ENCODE measurements at regions not wholly inside any gene's neighbourhood (a gene's known extent, or its start where the extent isn't known, plus 50 kb on each side); places are given as distances from the start of the nearest gene placed in this dataset.
"Not testable (repeated sequence)": the region's sequence is repeated elsewhere in the genome, so short reads cannot be mapped to it uniquely, and the experiment has no call there.

GRCh38 chr2:18977409-18977808 is 381.0 kb downstream of the OSR1 start:
- DNase-seq, result no peak

GRCh38 chr2:18976168-18976961 is 382.1 kb downstream of the OSR1 start:
- DNase-seq, result no peak

GRCh38 chr2:18975506-18976167 is 382.8 kb downstream of the OSR1 start:
- no peak for DNase-seq

- DNase-seq, result no peak
Measured at GRCh38 chr2:18971628-18972027, 382.3 kb upstream of the NT5C1B start.

GRCh38 chr2:18971069-18971378 is 381.7 kb upstream of the NT5C1B start:
- DNase-seq, result no peak

- no peak for DNase-seq
Measured at GRCh38 chr2:18966131-18966530, 376.8 kb upstream of the NT5C1B start.

- not testable (repeated sequence) for DNase-seq
Measured at GRCh38 chr2:18963739-18964256, 374.4 kb upstream of the NT5C1B start.

- no peak for DNase-seq
Measured at GRCh38 chr2:18961991-18962421, 372.6 kb upstream of the NT5C1B start.

- no peak for DNase-seq
Measured at GRCh38 chr2:18959952-18960717, 370.8 kb upstream of the NT5C1B start.

- no peak for DNase-seq
Measured at GRCh38 chr2:18959200-18959599, 369.8 kb upstream of the NT5C1B start.

- DNase-seq, result no peak
Measured at GRCh38 chr2:18957909-18958308, 368.5 kb upstream of the NT5C1B start.

- DNase-seq, result no peak
Measured at GRCh38 chr2:18950361-18950851, 361.0 kb upstream of the NT5C1B start.

GRCh38 chr2:18949871-18950270 is 360.5 kb upstream of the NT5C1B start:
- no peak for DNase-seq

GRCh38 chr2:18940184-18940583 is 350.8 kb upstream of the NT5C1B start:
- no peak for DNase-seq

- DNase-seq, result not testable (repeated sequence)
Measured at GRCh38 chr2:18939740-18940139, 350.4 kb upstream of the NT5C1B start.

GRCh38 chr2:18934886-18935285 is 345.5 kb upstream of the NT5C1B start:
- no peak for DNase-seq

GRCh38 chr2:18932853-18933252 is 343.5 kb upstream of the NT5C1B start:
- DNase-seq, result no peak

- no peak for DNase-seq
Measured at GRCh38 chr2:18930971-18931370, 341.6 kb upstream of the NT5C1B start.

GRCh38 chr2:18927525-18928232 is 338.3 kb upstream of the NT5C1B start:
- DNase-seq, result no peak

GRCh38 chr2:18926631-18927524 is 337.5 kb upstream of the NT5C1B start:
- no peak for DNase-seq

GRCh38 chr2:18925296-18925695 is 335.9 kb upstream of the NT5C1B start:
- DNase-seq, result no peak

GRCh38 chr2:18924886-18925285 is 335.5 kb upstream of the NT5C1B start:
- no peak for DNase-seq

Measured in CD4-positive, alpha-beta T cell treated with Interleukin-21 for 1 hour (primary cell).